Spleen (tissue), 7 donors: ENCODE measurements at regions not wholly inside any gene's neighbourhood (a gene's known extent, or its start where the extent isn't known, plus 50 kb on each side); places are given as distances from the start of the nearest gene placed in this dataset.

Source experiments
- POLR2A ChIP-seq, 3 donors: fragments of 450-650 bp; IDR thresholded peaks; one replicate each; pipeline ENCODE4 v1.5.1; 2017; ENCODE audit warnings: antibody characterized with exemption in 3 of 3, mild to moderate bottlenecking in 1 of 3
- TF ChIP-seq, protein P1 (sequence below), 11 experiments: fragments of 200-600 bp in 7 of 11; fragments of 450-650 bp in 4 of 11; sonication (generic) in 4 of 11; IDR thresholded peaks in 8 of 11; conservative IDR thresholded peaks in 3 of 11; 1 replicate in 7 of 11; 2 replicates in 4 of 11; pipeline versions ENCODE4 v1.4.0 to v1.8.0; 2016 to 2021; ENCODE audit warnings: antibody characterized with exemption in 11 of 11, inconsistent platforms in 4 of 11, mild to moderate bottlenecking in 1 of 11
- donor health status: DM: no; HTN: no; CAD: no; lungs with moderate emphysema.
- donor health status: DM: no; HTN: no; CAD: no.
- donor health status: DM: no; HTN: no; CAD: no.

DNA sequence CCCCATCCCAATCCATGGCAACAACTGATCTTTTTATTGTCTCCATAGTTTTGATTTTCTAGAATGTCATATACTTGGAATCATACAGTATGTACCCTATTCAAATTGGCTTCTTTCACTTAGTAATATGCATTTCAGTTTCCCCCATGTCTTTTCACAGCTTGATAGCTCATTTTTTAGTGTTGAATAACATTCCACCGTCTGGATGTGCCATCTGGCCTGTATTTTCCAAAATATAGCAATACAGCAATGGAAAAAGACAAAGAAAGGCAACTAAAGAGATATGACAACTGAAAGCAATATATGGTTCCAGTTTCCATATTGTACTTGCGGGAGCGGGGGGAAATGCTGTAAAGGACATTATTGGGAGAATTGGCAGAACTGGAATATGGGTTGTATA lies 166.4 kb upstream of the NT5E start:
- TF ChIP-seq, protein P1, sequence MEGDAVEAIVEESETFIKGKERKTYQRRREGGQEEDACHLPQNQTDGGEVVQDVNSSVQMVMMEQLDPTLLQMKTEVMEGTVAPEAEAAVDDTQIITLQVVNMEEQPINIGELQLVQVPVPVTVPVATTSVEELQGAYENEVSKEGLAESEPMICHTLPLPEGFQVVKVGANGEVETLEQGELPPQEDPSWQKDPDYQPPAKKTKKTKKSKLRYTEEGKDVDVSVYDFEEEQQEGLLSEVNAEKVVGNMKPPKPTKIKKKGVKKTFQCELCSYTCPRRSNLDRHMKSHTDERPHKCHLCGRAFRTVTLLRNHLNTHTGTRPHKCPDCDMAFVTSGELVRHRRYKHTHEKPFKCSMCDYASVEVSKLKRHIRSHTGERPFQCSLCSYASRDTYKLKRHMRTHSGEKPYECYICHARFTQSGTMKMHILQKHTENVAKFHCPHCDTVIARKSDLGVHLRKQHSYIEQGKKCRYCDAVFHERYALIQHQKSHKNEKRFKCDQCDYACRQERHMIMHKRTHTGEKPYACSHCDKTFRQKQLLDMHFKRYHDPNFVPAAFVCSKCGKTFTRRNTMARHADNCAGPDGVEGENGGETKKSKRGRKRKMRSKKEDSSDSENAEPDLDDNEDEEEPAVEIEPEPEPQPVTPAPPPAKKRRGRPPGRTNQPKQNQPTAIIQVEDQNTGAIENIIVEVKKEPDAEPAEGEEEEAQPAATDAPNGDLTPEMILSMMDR (IDR thresholded peaks at IDR 0.05 in 8 of 11, conservative IDR thresholded peaks at IDR 0.05 in 3 of 11) = no peak
- TF ChIP-seq POLR2A (IDR thresholded peaks at IDR 0.05) = no peak
